Astrocyte (in vitro differentiated cells and primary cell): ENCODE measurements at regions not wholly inside any gene's neighbourhood (a gene's known extent, or its start where the extent isn't known, plus 50 kb on each side); places are given as distances from the start of the nearest gene placed in this dataset.

Source experiments
- DNase-seq: peaks from one replicate; pipeline ENCODE4 v3.0.0-alpha.2; 2010; ENCODE audit warnings: low read depth
- FAIRE-seq: peaks from 2 replicates; lab custom pipeline; 2011; peaks lifted over from hg19 to GRCh38; lab: Jason Lieb, UNC
- H2AFZ ChIP-seq: 2 replicates; pipeline ENCODE4 v1.6.0; 2012; ENCODE audit warnings: low read depth, low read length, inconsistent platforms
- H3K27ac ChIP-seq: 2 replicates; pipeline ENCODE4 v1.5.1; 2011; ENCODE audit warnings: low read depth, low read length, inconsistent platforms
- H3K27me3 ChIP-seq: 2 replicates; pipeline ENCODE4 v1.6.0; 2011; ENCODE audit warnings: low read length, inconsistent platforms; ENCODE audit not compliant: insufficient read depth
- H3K36me3 ChIP-seq: 2 replicates; pipeline ENCODE4 v1.5.1; 2011; ENCODE audit warnings: low read length, inconsistent platforms; ENCODE audit not compliant: insufficient read depth
- H3K4me1 ChIP-seq: 2 replicates; pipeline ENCODE4 v1.5.1; 2011; ENCODE audit warnings: low read length, inconsistent platforms; ENCODE audit not compliant: insufficient read depth
- H3K4me2 ChIP-seq: 2 replicates; pipeline ENCODE4 v1.6.0; 2012; ENCODE audit warnings: low read length, inconsistent platforms
- H3K4me3 ChIP-seq: 2 replicates; pipeline ENCODE4 v1.5.1; 2011; ENCODE audit warnings: low read depth, mild to moderate bottlenecking, low read length, inconsistent platforms; ENCODE audit not compliant: insufficient read depth
- H3K79me2 ChIP-seq: 2 replicates; pipeline ENCODE4 v1.6.0; 2012; ENCODE audit warnings: mild to moderate bottlenecking, low read length, inconsistent platforms; ENCODE audit not compliant: insufficient read depth
- H3K9ac ChIP-seq: 2 replicates; pipeline ENCODE4 v1.6.0; 2012; ENCODE audit warnings: mild to moderate bottlenecking, low read length, inconsistent platforms
- H3K9me3 ChIP-seq: 2 replicates; pipeline ENCODE4 v1.5.1; 2012; ENCODE audit warnings: low read depth, mild to moderate bottlenecking, low read length, inconsistent platforms; ENCODE audit not compliant: insufficient read depth
- H4K20me1 ChIP-seq: 2 replicates; pipeline ENCODE4 v1.6.0; 2012; ENCODE audit warnings: low read length, inconsistent platforms; ENCODE audit not compliant: insufficient read depth
- H3K27ac Mint-ChIP-seq: one replicate; pipeline ENCODE4 v1.8.0; 2021; ENCODE audit warnings: mild to moderate bottlenecking, mixed read lengths; ENCODE audit not compliant: unreplicated experiment
- H3K27me3 Mint-ChIP-seq: one replicate; pipeline ENCODE4 v1.8.0; 2021; ENCODE audit warnings: low read depth, mixed read lengths; ENCODE audit not compliant: unreplicated experiment
- H3K36me3 Mint-ChIP-seq: one replicate; pipeline ENCODE4 v1.8.0; 2021; ENCODE audit warnings: low read depth, mixed read lengths; ENCODE audit not compliant: unreplicated experiment
- H3K4me1 Mint-ChIP-seq: one replicate; pipeline ENCODE4 v1.8.0; 2021; ENCODE audit warnings: low read depth, mixed read lengths; ENCODE audit not compliant: unreplicated experiment
- H3K4me3 Mint-ChIP-seq: one replicate; pipeline ENCODE4 v1.8.0; 2021; ENCODE audit warnings: mild to moderate bottlenecking, moderate library complexity, mixed read lengths; ENCODE audit not compliant: unreplicated experiment
- H3K9me3 Mint-ChIP-seq: one replicate; pipeline ENCODE4 v1.8.0; 2021; ENCODE audit warnings: mild to moderate bottlenecking, mixed read lengths; ENCODE audit not compliant: unreplicated experiment
- EZH2 ChIP-seq: IDR thresholded peaks from 2 replicates; pipeline ENCODE4 v1.6.1; 2012; ENCODE audit warnings: mild to moderate bottlenecking, low read length, inconsistent platforms; ENCODE audit not compliant: insufficient read depth
- TF ChIP-seq, protein P1 (sequence below): IDR thresholded peaks from 2 replicates; pipeline ENCODE4 v1.5.1; 2011; ENCODE audit warnings: low read depth, mild to moderate bottlenecking, inconsistent platforms, low read length, moderate library complexity; ENCODE audit not compliant: insufficient read depth

DNA sequence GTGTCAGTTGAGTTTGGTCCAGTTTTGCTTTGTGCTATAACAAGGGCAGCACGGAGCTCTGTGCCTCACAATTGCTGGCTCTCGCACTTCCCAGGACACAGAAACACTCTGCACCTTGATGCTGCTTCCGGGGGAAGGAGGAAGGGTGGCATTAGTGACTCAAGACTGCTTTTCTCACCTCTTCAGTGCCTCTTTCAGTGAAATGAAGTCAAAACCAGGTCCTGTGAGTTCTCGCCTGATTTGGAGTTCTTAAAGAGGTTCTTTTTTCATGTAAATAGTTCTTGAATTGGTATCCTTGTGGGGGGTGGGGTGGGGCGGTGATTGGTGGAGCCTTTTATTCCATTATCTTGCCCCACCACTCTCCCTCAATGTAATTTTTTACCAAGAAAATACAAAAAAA is 91.5 kb upstream of the MYT1L start:
- no peak overlapping the region for H3K4me3 Mint-ChIP-seq
- DNase-seq, result no peak
- Histone ChIP-seq H3K9ac (no peak overlapping the region), H3K4me2 (no peak overlapping the region), H4K20me1 (no peaks in the 10 kb centered on the region), H3K27me3 (no peaks in the 10 kb centered on the region), H3K27ac (no peak overlapping the region), H3K4me1 (no peaks in the 10 kb centered on the region), H2AFZ (no peak overlapping the region), H3K36me3 (no peaks in the 10 kb centered on the region), H3K9me3 (peaks cover 6% of the 10 kb centered on the region), H3K4me3 (no peak overlapping the region), H3K79me2 (no peaks in the 10 kb centered on the region)
- no peaks in the 10 kb centered on the region for H3K36me3 Mint-ChIP-seq
- TF ChIP-seq, protein P1, sequence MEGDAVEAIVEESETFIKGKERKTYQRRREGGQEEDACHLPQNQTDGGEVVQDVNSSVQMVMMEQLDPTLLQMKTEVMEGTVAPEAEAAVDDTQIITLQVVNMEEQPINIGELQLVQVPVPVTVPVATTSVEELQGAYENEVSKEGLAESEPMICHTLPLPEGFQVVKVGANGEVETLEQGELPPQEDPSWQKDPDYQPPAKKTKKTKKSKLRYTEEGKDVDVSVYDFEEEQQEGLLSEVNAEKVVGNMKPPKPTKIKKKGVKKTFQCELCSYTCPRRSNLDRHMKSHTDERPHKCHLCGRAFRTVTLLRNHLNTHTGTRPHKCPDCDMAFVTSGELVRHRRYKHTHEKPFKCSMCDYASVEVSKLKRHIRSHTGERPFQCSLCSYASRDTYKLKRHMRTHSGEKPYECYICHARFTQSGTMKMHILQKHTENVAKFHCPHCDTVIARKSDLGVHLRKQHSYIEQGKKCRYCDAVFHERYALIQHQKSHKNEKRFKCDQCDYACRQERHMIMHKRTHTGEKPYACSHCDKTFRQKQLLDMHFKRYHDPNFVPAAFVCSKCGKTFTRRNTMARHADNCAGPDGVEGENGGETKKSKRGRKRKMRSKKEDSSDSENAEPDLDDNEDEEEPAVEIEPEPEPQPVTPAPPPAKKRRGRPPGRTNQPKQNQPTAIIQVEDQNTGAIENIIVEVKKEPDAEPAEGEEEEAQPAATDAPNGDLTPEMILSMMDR, result no peak
- FAIRE-seq, result no peak
- H3K27ac Mint-ChIP-seq, result no peak overlapping the region
- H3K4me1 Mint-ChIP-seq, result no peaks in the 10 kb centered on the region
- H3K27me3 Mint-ChIP-seq, result no peaks in the 10 kb centered on the region
- no peaks in the 10 kb centered on the region for H3K9me3 Mint-ChIP-seq

- no peak overlapping the region for H3K4me3 Mint-ChIP-seq
- H3K27ac Mint-ChIP-seq, result no peak overlapping the region
- Histone ChIP-seq H3K27me3 (no peaks in the 10 kb centered on the region), H3K4me2 (no peak overlapping the region), H4K20me1 (no peaks in the 10 kb centered on the region), H2AFZ (no peak overlapping the region), H3K4me1 (no peaks in the 10 kb centered on the region), H3K9ac (no peak overlapping the region), H3K36me3 (no peaks in the 10 kb centered on the region), H3K27ac (no peak overlapping the region), H3K4me3 (no peak overlapping the region), H3K9me3 (no peaks in the 10 kb centered on the region), H3K79me2 (no peaks in the 10 kb centered on the region)
- H3K36me3 Mint-ChIP-seq, result no peaks in the 10 kb centered on the region
- FAIRE-seq (no peak), DNase-seq (no peak)
- H3K9me3 Mint-ChIP-seq, result no peaks in the 10 kb centered on the region
- H3K27me3 Mint-ChIP-seq, result peaks cover 5% of the 10 kb centered on the region
- no peaks in the 10 kb centered on the region for H3K4me1 Mint-ChIP-seq
- TF ChIP-seq EZH2, result no peak
- TF ChIP-seq, protein P1, result no peak
Measured at GRCh38 chr2:2413525-2413924, 82.5 kb upstream of the MYT1L start.

- H3K4me1 ChIP-seq, result no peaks in the 10 kb centered on the region
- H3K4me3 ChIP-seq, result no peak overlapping the region
- H3K27ac ChIP-seq, result no peak overlapping the region
- H3K27me3 Mint-ChIP-seq, result peaks cover 5% of the 10 kb centered on the region
- FAIRE-seq (no peak), DNase-seq (no peak)
- H3K4me3 Mint-ChIP-seq, result no peak overlapping the region
- H3K9me3 Mint-ChIP-seq, result peaks cover 6% of the 10 kb centered on the region
- H3K79me2 ChIP-seq, result no peaks in the 10 kb centered on the region
- H3K9ac ChIP-seq, result no peak overlapping the region
- H4K20me1 ChIP-seq, result no peaks in the 10 kb centered on the region
- no peaks in the 10 kb centered on the region for H3K27me3 ChIP-seq
- no peak overlapping the region for H3K4me2 ChIP-seq
- no peaks in the 10 kb centered on the region for H3K4me1 Mint-ChIP-seq
- no peak overlapping the region for H3K27ac Mint-ChIP-seq
- TF ChIP-seq, protein P1, result no peak
- TF ChIP-seq EZH2, result no peak
- no peaks in the 10 kb centered on the region for H3K36me3 ChIP-seq
- H2AFZ ChIP-seq, result no peak overlapping the region
- H3K9me3 ChIP-seq, result peaks cover 3% of the 10 kb centered on the region
- no peaks in the 10 kb centered on the region for H3K36me3 Mint-ChIP-seq
Measured at GRCh38 chr2:2410987-2411386, 79.9 kb upstream of the MYT1L start.
